Lower lobe of right lung (tissue), 2 donors: ENCODE measurements at regions not wholly inside any gene's neighbourhood (a gene's known extent, or its start where the extent isn't known, plus 50 kb on each side); places are given as distances from the start of the nearest gene placed in this dataset.

Experiments used
- ATAC-seq, 2 donors: fragments of 200-7000 bp; cut with Tn5 transposase; one replicate each; pipeline ENCODE4 v1.9.1; 2020 to 2022; ENCODE audit warnings: mild to moderate bottlenecking in 2 of 2, moderate library complexity in 2 of 2
- DNase-seq: peaks from one replicate; pipeline ENCODE4 v3.0.0-alpha.2; 2020
- H3K27ac ChIP-seq: fragments of 200-600 bp; one replicate; pipeline ENCODE4 v1.8.0; 2022
- H3K27me3 ChIP-seq: fragments of 200-600 bp; one replicate; pipeline ENCODE4 v1.8.0; 2022; ENCODE audit warnings: low read depth
- H3K36me3 ChIP-seq: fragments of 200-600 bp; one replicate; pipeline ENCODE4 v1.8.0; 2022; ENCODE audit warnings: mild to moderate bottlenecking
- H3K4me1 ChIP-seq: fragments of 200-600 bp; one replicate; pipeline ENCODE4 v1.8.0; 2022
- H3K4me3 ChIP-seq: fragments of 200-600 bp; one replicate; pipeline ENCODE4 v1.8.0; 2022; ENCODE audit warnings: mild to moderate bottlenecking
- H3K9me3 ChIP-seq: fragments of 200-600 bp; one replicate; pipeline ENCODE4 v1.8.0; 2022
- CTCF ChIP-seq: fragments of 200-600 bp; IDR thresholded peaks from one replicate; pipeline ENCODE4 v1.8.0; 2022; ENCODE audit warnings: antibody characterized with exemption, mild to moderate bottlenecking
- intact Hi-C: fragments of 100-400 bp; cut with DNase I; formaldehyde crosslinking; loops from one replicate; pipeline ENCODE4 v1.11.0; 2022
- donor health status: DM: no; HTN: yes; CAD: no; lungs with severe emphysema.

DNA sequence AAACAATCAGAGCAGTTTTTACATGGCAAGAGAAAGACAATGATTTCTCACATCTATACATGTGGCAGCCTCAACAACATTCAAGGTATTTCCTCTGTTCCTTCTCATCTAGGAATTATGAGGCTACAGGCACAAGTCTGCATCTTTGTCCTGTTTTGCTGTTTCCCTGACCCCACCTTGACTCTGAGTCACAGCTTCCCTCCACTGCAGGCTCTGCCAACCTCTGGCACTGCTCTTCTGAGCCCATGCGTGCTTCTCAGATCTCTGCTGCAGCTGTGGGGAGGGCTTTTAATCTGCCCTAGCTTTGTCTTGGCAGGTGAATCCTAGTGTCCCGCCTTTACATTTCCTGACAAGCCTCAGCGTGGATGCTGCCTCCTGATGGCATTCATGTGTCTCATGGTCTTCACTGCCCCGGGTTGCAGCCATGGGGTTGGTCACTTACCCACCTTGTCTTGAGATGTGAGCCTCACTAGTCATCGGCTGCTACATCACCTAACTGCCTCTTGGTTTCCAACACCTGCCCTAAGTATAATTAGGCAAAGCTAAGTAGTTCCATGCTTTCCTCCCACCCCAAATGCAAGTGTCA lies 578.5 kb downstream of the TBC1D22A start:
- ATAC-seq (no peak), DNase-seq (no peak)
- H3K36me3 ChIP-seq: no peaks in the 10 kb centered on the region
- no peak for TF ChIP-seq CTCF
- no peak overlapping the region for H3K4me3 ChIP-seq
- H3K9me3 ChIP-seq: no peaks in the 10 kb centered on the region
- intact Hi-C loops: no loop called here
- H3K27me3 ChIP-seq: peaks cover 5% of the 10 kb centered on the region
- no peaks in the 10 kb centered on the region for H3K4me1 ChIP-seq
- no peak overlapping the region for H3K27ac ChIP-seq

DNA sequence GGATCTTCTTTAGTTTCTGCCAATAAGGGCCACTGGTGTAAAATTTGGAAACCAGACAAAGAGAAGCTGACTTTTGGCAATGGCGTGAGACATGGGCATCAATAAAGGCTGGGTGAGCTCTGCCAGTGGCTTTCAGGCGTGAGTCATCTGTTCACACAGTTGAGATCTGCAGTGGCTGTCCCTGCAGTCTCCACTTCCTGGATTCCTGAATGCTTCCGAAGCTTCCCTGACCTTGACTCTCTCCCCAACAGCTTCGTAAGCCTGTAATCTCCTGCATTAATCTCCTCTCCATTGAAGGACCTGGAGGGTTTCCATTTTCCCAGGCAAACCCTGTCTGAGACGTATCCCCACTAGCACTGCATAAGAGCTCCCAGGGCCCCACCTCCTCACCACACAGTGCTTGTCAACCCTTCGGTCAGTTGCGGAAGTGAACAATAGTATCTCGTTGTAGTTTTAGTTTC lies 574.7 kb downstream of the TBC1D22A start:
- H3K4me1 ChIP-seq: no peaks in the 10 kb centered on the region
- intact Hi-C loops: no loop called here
- DNase-seq: no peak
- no peak overlapping the region for H3K4me3 ChIP-seq
- peaks cover under 1% of the 10 kb centered on the region for H3K27me3 ChIP-seq
- TF ChIP-seq CTCF: no peak
- no peaks in the 10 kb centered on the region for H3K36me3 ChIP-seq
- peaks cover 14% of the 10 kb centered on the region for H3K9me3 ChIP-seq
- no peak overlapping the region for H3K27ac ChIP-seq
- ATAC-seq: peak; percentile 42 to 47

- no peak for ATAC-seq
These were observed 573.5 kb downstream of the TBC1D22A start for GRCh38 chr22:47335958-47336357.

DNA sequence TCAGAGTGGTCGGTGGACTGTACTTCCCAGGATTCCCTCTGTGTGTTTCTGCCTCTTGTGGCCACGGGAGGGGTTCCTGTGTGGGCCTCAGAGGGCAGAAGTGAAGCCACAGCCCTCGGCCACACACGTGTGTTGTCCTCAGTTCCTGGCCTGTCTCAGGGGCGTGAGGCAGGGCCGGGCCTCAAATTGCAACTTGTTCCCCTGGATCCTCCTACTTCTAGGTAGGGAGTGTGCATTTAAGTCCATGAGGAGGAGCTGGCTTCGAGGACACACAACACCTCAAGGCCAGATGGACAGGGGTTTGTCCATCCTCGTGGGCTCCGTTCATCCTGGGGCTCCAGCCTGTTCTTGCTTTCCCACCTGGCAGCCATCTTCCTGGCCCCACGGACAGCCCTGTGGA lies 573.0 kb downstream of the TBC1D22A start:
- H3K27ac ChIP-seq: no peak overlapping the region
- TF ChIP-seq CTCF: no peak
- no peaks in the 10 kb centered on the region for H3K4me1 ChIP-seq
- H3K4me3 ChIP-seq: no peak overlapping the region
- H3K9me3 ChIP-seq: peaks cover 14% of the 10 kb centered on the region
- no peak for ATAC-seq
- intact Hi-C loops: no loop called here
- no peak for DNase-seq
- no peaks in the 10 kb centered on the region for H3K36me3 ChIP-seq
- peaks cover 4% of the 10 kb centered on the region for H3K27me3 ChIP-seq

More at GRCh38 chr22:47335958-47336357, 573.5 kb downstream of the TBC1D22A start:
- H3K4me1 ChIP-seq: no peaks in the 10 kb centered on the region
- intact Hi-C loops: no loop called here
- TF ChIP-seq CTCF: no peak
- no peak for DNase-seq
- no peaks in the 10 kb centered on the region for H3K36me3 ChIP-seq
- no peak overlapping the region for H3K27ac ChIP-seq
- peaks cover 14% of the 10 kb centered on the region for H3K9me3 ChIP-seq
- no peak overlapping the region for H3K4me3 ChIP-seq
- peaks cover 4% of the 10 kb centered on the region for H3K27me3 ChIP-seq

DNA sequence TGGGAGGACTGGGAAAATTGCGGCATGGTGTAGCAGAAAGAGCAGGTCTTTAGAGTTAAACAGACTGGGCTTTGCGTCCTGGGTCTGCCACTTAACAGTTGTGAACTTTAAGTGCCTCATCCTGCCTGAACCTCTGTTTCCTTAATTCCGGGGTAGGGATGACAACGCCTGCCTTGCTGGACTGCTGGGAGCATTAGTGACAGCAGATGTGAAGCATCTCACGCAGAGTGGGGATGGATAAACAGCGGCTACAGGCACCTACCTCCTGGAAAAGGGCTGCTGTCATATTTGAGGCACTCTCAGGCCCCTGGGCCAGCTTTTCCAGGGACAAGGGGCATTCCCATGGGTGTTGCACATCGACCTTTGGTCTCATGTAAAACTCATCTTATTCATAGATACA lies 572.2 kb downstream of the TBC1D22A start:
- intact Hi-C loops: no loop called here
- H3K4me1 ChIP-seq: no peaks in the 10 kb centered on the region

More for the DNA sequence above, 572.2 kb downstream of the TBC1D22A start:
- ATAC-seq (no peak), DNase-seq (no peak)
- peaks cover 14% of the 10 kb centered on the region for H3K9me3 ChIP-seq
- no peak overlapping the region for H3K27ac ChIP-seq
- H3K4me3 ChIP-seq: no peak overlapping the region
- no peak for TF ChIP-seq CTCF
- no peaks in the 10 kb centered on the region for H3K36me3 ChIP-seq
- peaks cover 4% of the 10 kb centered on the region for H3K27me3 ChIP-seq
